Left lung (tissue), 4 donors: ENCODE measurements at regions not wholly inside any gene's neighbourhood (a gene's known extent, or its start where the extent isn't known, plus 50 kb on each side); places are given as distances from the start of the nearest gene placed in this dataset.

Experiments used
- ATAC-seq: fragments of 200-7000 bp; cut with Tn5 transposase; one replicate; pipeline ENCODE4 v1.9.1; 2020; ENCODE audit warnings: moderate library complexity
- DNase-seq, 4 donors: peaks; one replicate each; pipeline ENCODE4 v3.0.0-alpha.2; 2013 to 2020
- H3K27ac ChIP-seq, 2 donors: fragments of 200-600 bp; sonication (generic) in 1 of 2; one replicate each; pipeline versions ENCODE4 v1.5.0 to v1.8.0; 2020 to 2021
- H3K27me3 ChIP-seq, 2 donors: fragments of 200-600 bp; sonication (generic) in 1 of 2; one replicate each; pipeline versions ENCODE4 v1.5.0 to v1.8.0; 2020 to 2021
- H3K36me3 ChIP-seq, 2 donors: fragments of 200-600 bp; sonication (generic) in 1 of 2; one replicate each; pipeline versions ENCODE4 v1.5.0 to v1.8.0; 2020 to 2021
- H3K4me1 ChIP-seq, 2 donors: fragments of 200-600 bp; one replicate each; pipeline ENCODE4 v1.8.0; 2021
- H3K4me3 ChIP-seq, 2 donors: fragments of 200-600 bp; sonication (generic) in 1 of 2; one replicate each; pipeline versions ENCODE4 v1.5.0 to v1.8.0; 2020 to 2021; ENCODE audit warnings: mild to moderate bottlenecking in 1 of 2
- H3K9me3 ChIP-seq, 2 donors: fragments of 200-600 bp; sonication (generic) in 1 of 2; one replicate each; pipeline versions ENCODE4 v1.5.0 to v1.8.0; 2020 to 2021
- intact Hi-C, 2 donors: fragments of 100-400 bp; cut with DNase I; formaldehyde crosslinking; loops; one replicate each; pipeline versions ENCODE4 v1.11.2 to v1.14.2; 2022
- TF ChIP-seq, protein P1 (sequence below), 2 donors: fragments of 200-600 bp; sonication (generic) in 1 of 2; IDR thresholded peaks; one replicate each; pipeline versions ENCODE4 v1.5.0 to v1.8.0; 2021; ENCODE audit warnings: antibody characterized with exemption in 2 of 2
- donor health status: DM: no; HTN: yes; CAD: no.
- donor health status: DM: no; HTN: no; CAD: no.

DNA sequence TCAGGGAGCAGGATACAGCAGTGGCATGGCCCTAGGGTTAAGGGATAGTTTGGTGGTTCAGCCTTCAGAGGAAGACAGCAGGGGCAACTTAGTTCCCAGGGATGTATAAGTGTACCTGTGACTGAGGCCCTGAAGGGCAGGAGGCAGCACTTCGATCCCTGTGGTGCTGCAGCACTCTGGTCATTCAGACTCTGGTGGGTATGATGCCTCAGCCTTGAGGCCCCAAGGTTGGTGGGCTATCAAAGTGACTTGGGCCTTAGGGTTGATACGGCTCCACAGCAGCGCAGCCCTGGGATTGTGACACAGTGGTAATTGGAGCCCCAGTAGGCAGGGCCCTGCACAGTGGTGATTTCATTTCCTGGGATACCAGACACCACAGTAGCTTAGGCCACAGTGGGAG is 1703.1 kb downstream of the PCDH7 start:
- H3K27me3 ChIP-seq: no peaks in the 10 kb centered on the region
- intact Hi-C loops: no loop called here
- H3K36me3 ChIP-seq: no peaks in the 10 kb centered on the region
- peaks cover 0 to 16% of the 10 kb centered on the region in 2 donors for H3K9me3 ChIP-seq
- H3K27ac ChIP-seq: no peak overlapping the region
- H3K4me3 ChIP-seq: no peak overlapping the region
- DNase-seq (no peak), ATAC-seq (no peak)
- TF ChIP-seq, protein P1, sequence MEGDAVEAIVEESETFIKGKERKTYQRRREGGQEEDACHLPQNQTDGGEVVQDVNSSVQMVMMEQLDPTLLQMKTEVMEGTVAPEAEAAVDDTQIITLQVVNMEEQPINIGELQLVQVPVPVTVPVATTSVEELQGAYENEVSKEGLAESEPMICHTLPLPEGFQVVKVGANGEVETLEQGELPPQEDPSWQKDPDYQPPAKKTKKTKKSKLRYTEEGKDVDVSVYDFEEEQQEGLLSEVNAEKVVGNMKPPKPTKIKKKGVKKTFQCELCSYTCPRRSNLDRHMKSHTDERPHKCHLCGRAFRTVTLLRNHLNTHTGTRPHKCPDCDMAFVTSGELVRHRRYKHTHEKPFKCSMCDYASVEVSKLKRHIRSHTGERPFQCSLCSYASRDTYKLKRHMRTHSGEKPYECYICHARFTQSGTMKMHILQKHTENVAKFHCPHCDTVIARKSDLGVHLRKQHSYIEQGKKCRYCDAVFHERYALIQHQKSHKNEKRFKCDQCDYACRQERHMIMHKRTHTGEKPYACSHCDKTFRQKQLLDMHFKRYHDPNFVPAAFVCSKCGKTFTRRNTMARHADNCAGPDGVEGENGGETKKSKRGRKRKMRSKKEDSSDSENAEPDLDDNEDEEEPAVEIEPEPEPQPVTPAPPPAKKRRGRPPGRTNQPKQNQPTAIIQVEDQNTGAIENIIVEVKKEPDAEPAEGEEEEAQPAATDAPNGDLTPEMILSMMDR (IDR thresholded peaks at IDR 0.05): no peak
- H3K4me1 ChIP-seq: no peaks in the 10 kb centered on the region

DNA sequence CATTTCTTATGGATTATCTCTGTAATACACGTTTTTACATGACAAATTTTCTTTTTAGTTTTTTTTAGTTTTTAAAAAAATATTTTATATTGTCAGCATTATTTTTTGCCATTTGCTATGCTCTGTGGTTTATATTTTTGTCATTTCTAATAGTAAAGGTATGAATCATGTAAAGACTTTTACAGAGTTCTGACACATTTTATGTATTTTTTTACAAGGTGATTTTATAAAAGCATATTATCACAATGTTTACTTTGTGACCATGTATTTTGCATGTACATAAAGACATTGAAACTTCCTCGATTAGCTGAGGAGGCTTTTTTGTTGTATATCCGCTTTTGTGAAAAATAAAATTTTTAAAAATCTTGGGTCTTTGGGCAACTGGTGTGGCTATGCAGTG is 1705.1 kb downstream of the PCDH7 start:
- TF ChIP-seq, protein P1 (IDR thresholded peaks at IDR 0.05): no peak

DNA sequence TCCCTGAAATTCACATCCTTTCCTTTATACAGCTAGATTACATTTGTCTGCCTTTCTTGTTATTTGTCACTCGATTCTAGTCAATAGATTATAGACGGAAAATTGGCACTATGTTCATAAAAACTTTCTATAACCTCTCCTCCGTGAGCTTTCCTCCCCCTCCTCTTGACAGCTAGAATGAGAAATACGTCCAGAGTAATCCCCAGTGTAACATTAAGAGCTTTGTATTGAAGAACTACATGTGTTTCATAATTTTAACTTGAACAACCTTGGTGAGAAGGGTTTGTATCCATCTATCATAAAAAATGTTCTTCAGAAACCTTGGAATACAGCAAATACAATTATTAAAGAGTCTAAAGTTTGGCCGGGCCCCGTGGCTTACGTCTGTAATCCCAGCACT is 1707.4 kb downstream of the PCDH7 start:
- ATAC-seq (no peak), DNase-seq (no peak)
- Histone ChIP-seq H3K27me3 (no peaks in the 10 kb centered on the region), H3K9me3 (peaks cover 0 to 11% of the 10 kb centered on the region in 2 donors), H3K4me1 (no peaks in the 10 kb centered on the region), H3K4me3 (no peak overlapping the region), H3K27ac (no peak overlapping the region), H3K36me3 (no peaks in the 10 kb centered on the region)
- intact Hi-C loops: no loop called here
- TF ChIP-seq, protein P1 (IDR thresholded peaks at IDR 0.05): no peak

More for the DNA sequence above, 1705.1 kb downstream of the PCDH7 start:
- Histone ChIP-seq H3K9me3 (peaks cover 0 to 16% of the 10 kb centered on the region in 2 donors), H3K27me3 (no peaks in the 10 kb centered on the region), H3K36me3 (no peaks in the 10 kb centered on the region), H3K27ac (no peak overlapping the region), H3K4me1 (no peaks in the 10 kb centered on the region), H3K4me3 (no peak overlapping the region)
- ATAC-seq (no peak), DNase-seq (no peak)
- intact Hi-C loops: no loop called here

DNA sequence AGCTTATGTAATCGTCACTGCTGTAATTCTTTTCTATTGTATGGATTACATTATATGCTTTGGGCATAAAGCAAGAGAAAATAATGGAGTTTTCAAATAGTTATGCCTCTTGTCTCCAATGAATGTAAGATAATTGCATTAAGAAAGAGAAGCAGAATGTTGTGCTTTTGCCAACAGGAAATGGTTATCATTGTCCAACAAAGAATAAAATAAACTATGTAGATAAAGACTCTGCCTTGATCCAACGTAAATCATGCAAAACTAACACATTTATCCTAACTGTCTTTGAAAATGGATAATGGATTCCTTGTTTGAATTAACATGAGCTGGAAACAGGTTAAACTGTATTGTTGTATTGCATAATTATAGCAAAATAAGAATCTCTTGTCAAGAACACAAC is 1709.0 kb downstream of the PCDH7 start:
- H3K36me3 ChIP-seq: no peaks in the 10 kb centered on the region
- no peak overlapping the region for H3K4me3 ChIP-seq
- intact Hi-C loops: no loop called here
- ATAC-seq (no peak), DNase-seq (no peak)
- no peaks in the 10 kb centered on the region for H3K4me1 ChIP-seq
- H3K9me3 ChIP-seq: no peaks in the 10 kb centered on the region
- TF ChIP-seq, protein P1 (IDR thresholded peaks at IDR 0.05): no peak
- H3K27me3 ChIP-seq: no peaks in the 10 kb centered on the region
- H3K27ac ChIP-seq: no peak overlapping the region

DNA sequence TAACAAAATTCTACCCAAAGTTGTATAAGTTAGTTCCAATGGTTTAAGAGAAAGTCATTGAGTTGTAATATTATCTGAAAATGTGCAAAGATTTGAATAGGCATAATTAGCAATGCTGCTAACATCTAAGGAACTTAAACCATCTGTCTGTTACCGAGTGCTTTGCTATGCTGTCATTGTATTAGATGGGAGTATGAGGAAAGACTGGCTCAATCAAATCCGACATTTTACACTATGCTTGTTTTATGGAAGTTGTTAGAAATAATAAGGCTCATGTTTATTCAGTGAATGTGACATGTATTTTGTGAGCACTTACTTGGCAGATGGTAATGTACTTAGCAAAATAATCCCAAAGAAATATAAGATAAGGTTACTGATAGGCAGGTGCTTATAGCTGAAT is 1715.1 kb downstream of the PCDH7 start:
- ATAC-seq (no peak), DNase-seq (no peak)
- intact Hi-C loops: no loop called here
- TF ChIP-seq, protein P1 (IDR thresholded peaks at IDR 0.05): no peak
- H3K9me3 ChIP-seq: no peaks in the 10 kb centered on the region
- no peak overlapping the region for H3K27ac ChIP-seq
- H3K4me3 ChIP-seq: no peak overlapping the region
- no peaks in the 10 kb centered on the region for H3K36me3 ChIP-seq
- no peaks in the 10 kb centered on the region for H3K4me1 ChIP-seq
- no peaks in the 10 kb centered on the region for H3K27me3 ChIP-seq
